ENCODE measurements at regions not wholly inside any gene's neighbourhood (a gene's known extent, or its start where the extent isn't known, plus 50 kb on each side); places are given as distances from the start of the nearest gene placed in this dataset.

DNA sequence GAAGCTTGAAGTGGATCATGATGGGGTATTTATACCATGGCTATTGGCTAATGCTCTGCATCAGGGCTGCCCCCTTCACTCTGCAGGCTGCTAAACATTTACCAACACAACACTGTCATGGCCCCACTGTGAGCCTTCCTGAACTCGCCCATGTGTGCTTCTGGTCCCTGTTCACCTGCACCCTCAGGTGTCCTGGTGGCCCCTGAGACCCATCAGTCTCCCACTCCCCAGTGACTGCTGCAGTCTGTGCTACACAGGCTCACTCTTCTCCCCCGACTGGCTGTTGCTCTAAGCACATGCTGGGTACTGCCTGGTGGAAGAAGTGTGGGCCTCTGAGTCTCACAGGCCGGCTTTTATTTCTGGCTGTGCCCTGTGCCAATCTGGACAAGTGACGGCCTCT is 183.0 kb upstream of the HS6ST1 start:
- in situ Hi-C loops (cut with HindIII; ENCODE audit: low sequenced_read_pairs), result no loop called here
- H3K4me3 ChIP-seq (ENCODE audit: low read depth, low read length), result no peak overlapping the region
- DNase-seq (ENCODE audit: low read depth, low spot score), result no peak
- TF ChIP-seq, protein P1, sequence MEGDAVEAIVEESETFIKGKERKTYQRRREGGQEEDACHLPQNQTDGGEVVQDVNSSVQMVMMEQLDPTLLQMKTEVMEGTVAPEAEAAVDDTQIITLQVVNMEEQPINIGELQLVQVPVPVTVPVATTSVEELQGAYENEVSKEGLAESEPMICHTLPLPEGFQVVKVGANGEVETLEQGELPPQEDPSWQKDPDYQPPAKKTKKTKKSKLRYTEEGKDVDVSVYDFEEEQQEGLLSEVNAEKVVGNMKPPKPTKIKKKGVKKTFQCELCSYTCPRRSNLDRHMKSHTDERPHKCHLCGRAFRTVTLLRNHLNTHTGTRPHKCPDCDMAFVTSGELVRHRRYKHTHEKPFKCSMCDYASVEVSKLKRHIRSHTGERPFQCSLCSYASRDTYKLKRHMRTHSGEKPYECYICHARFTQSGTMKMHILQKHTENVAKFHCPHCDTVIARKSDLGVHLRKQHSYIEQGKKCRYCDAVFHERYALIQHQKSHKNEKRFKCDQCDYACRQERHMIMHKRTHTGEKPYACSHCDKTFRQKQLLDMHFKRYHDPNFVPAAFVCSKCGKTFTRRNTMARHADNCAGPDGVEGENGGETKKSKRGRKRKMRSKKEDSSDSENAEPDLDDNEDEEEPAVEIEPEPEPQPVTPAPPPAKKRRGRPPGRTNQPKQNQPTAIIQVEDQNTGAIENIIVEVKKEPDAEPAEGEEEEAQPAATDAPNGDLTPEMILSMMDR (IDR thresholded peaks at IDR 0.05; ENCODE audit: low read depth, low read length), result no peak

DNA sequence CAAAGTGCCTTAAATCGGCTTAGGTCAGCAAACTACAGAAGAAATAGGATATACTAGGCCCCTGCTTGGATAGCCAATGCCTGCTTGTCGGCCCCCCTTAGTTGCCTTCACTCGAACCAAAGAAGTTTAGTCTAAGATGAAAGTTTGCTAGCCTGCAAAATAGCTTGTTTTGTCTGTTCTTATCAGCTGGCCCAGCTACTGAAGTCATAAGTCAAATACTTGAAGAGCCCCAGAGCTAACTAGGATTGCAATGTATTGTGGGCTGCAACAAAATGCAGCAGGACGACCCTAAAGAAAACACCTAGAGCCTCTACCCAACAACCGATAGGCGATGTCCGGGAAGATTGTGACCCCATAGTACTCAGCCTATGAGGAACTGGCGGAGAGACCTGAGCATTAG is 183.5 kb upstream of the HS6ST1 start:
- in situ Hi-C loops (cut with HindIII; ENCODE audit: low sequenced_read_pairs), result no loop called here
- TF ChIP-seq, protein P1 (IDR thresholded peaks at IDR 0.05; ENCODE audit: low read depth, low read length), result no peak
- no peak overlapping the region for H3K4me3 ChIP-seq (ENCODE audit: low read depth, low read length)
- no peak for DNase-seq (ENCODE audit: low read depth, low spot score)

DNA sequence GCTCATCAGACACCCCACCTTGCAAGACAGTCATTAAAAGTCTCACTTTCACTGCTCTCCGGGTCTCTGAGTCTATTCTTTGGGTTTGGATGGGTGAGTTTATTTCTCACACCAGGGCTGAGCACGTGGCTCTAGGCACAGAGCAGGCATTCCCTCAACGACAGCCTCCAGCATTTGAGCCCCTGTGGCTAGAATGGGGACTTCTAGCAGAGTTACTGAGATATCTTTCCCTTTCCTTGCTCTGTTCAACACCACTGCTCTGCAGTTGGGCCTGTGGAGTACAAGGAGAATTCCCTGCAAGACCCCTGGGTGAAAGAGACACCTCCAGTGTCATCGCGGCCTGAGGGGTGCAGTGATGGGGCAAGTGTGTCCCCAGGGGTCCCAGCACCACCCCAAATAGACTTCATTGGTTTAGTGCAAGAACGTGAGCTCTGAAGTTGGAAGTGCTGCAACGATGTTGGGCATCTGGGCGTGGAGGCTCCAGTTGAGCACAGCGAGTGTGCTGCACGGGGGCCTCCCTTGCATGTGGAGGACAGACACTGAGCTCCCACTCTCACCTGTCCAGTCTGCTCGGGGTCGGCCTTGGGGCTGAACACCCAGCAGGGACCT is 184.1 kb upstream of the HS6ST1 start:
- in situ Hi-C loops (cut with HindIII; ENCODE audit: low sequenced_read_pairs), result no loop called here
- H3K4me3 ChIP-seq (ENCODE audit: low read depth, low read length), result no peak overlapping the region
- TF ChIP-seq, protein P1 (IDR thresholded peaks at IDR 0.05; ENCODE audit: low read depth, low read length), result no peak
- DNase-seq (ENCODE audit: low read depth, low spot score), result no peak

DNA sequence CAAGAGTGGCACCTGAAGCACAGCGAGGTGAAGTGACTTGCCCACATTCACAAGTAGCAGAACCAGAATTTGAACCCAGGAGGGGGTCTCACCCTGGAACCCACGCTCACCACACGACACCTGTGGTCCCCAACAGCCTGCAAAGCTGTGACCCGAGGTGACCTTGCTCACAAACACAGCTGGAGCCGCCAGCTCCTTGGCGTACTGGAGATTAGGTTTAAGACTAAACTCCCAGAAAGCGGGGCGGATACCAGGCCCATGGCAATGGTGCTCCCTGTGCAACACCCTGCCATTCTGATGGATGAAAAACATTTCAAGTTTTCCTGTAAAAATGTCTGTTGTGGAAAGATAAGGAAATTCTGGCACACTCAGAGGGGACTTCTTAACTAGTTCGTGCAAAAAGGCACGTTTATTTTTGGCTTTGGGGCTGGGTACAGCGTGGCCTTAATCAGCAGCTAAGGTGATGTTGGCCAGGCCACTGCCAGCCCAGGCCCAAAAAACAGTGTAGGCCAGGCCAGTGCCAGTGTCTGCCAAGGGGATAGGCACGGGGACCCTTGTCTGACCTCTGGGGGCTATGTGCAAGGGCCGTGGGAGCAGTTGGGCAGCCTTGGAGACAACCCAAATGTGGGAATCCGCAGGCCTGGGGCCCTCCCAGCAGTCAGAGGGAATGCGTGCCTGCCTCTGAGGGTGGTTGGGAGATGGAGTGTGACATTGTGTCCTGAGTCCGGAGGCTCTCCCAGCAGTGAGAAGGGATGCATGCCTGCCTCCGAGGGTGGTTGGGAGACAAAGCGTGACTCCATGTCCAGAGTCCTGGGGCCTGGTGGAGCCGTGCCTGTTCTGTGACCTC is 185.0 kb upstream of the HS6ST1 start:
- in situ Hi-C loops (cut with HindIII; ENCODE audit: low sequenced_read_pairs), result no loop called here
- TF ChIP-seq, protein P1 (IDR thresholded peaks at IDR 0.05; ENCODE audit: low read depth, low read length), result no peak
- DNase-seq (ENCODE audit: low read depth, low spot score), result no peak
- no peak overlapping the region for H3K4me3 ChIP-seq (ENCODE audit: low read depth, low read length)

DNA sequence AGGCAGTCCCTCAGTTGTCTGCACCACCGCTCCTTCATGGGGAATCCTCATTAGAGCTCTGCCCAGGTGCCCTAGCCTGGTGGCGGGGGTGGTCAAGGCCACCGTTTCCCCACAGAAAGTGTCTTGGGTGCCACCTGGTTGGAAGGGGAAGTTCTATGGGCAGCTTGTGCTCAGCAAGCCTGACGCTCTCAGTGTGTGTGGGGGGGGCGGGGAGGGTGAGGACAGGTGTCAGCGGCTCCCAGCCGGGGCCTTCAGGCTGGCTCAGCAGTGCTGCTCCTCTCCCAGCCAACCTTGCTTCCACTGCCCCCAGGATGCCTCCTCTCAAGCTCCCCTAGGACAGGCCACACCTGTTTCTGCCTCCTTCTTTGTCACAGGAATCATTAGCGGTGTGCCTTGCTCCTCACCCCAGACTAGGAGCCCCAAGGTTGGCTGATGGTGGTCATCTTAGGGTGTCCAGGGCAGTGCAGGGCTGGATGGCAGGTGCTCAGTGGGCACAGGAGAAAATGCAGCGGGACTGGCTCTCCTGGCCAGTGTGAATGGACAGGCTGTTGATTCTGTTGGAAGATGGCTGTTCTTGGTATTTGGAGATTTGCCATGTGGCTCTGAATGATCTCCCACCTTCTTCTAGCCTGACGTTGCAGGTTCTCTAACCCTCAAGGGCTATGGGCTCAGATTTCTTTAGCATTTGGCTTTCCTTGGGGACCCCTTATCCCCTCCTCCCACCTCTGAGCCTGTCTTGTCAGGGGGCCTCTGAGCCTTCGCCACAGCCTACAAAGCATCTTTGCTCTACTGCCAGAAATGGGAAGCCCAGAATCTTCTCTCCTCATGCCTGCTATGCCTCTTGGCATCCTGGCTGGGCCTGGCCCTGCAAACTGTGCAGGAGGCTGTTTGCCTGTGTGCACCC is 185.8 kb upstream of the HS6ST1 start:
- DNase-seq (ENCODE audit: low read depth, low spot score), result no peak
- TF ChIP-seq, protein P1 (IDR thresholded peaks at IDR 0.05; ENCODE audit: low read depth, low read length), result no peak
- in situ Hi-C loops (cut with HindIII; ENCODE audit: low sequenced_read_pairs), result no loop called here
- no peak overlapping the region for H3K4me3 ChIP-seq (ENCODE audit: low read depth, low read length)

DNA sequence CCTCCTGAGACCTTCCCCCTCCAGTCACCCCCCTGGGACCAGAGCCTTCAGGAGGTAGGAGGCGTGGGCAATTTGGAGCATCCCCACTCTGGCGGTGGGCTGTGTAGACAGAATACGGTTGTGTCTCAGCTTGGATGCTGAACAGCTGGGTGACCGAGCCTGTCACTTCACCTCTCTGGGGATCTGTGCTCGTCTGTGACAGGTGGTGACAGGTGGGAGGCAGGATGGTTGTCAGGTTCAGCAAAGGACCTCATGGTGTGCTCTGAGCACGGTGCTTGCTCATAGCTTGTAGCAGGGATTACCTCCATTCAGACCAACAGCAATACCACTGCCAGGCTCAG is 186.5 kb upstream of the HS6ST1 start:
- TF ChIP-seq, protein P1 (IDR thresholded peaks at IDR 0.05; ENCODE audit: low read depth, low read length), result no peak
- DNase-seq (ENCODE audit: low read depth, low spot score), result no peak
- H3K4me3 ChIP-seq (ENCODE audit: low read depth, low read length), result no peak overlapping the region
- in situ Hi-C loops (cut with HindIII; ENCODE audit: low sequenced_read_pairs), result no loop called here
